ENCODE measurements at regions not wholly inside any gene's neighbourhood (a gene's known extent, or its start where the extent isn't known, plus 50 kb on each side); places are given as distances from the start of the nearest gene placed in this dataset.

GRCh38 chr3:110708156-110708555 lies 363.5 kb upstream of the NECTIN3 start:
- Histone ChIP-seq H3K36me3 (no peaks in the 10 kb centered on the region), H3K4me3 (no peak overlapping the region), H3K9me3 (no peaks in the 10 kb centered on the region), H3K27ac (no peak overlapping the region), H3K27me3 (no peaks in the 10 kb centered on the region), H3K4me1 (no peaks in the 10 kb centered on the region)
- no peak for TF ChIP-seq CTCF (IDR thresholded peaks at IDR 0.05)
- intact Hi-C loops (cut with DNase I): no loop called here
- ATAC-seq (no peak), DNase-seq (no peak)

- ATAC-seq: no peak
Measured at GRCh38 chr3:110710156-110710555, 361.5 kb upstream of the NECTIN3 start.

DNA sequence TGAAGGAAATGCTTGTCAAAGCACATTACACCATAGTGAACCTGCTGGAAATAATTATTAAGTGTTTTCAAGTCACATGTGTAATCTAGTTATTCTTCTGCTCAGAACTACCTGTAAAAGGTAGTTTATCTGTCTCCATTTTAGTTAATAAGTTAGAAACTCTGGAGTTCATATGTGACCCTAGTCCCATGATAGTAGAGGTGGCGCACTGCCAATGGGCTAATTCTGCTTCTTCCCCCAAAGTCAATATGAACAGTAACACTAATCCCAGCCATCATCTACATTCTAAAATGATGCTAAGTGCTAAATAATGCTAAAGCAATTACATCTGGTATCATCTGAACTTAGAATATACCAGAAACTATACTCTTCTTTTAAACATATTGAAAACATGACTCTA lies 361.0 kb upstream of the NECTIN3 start:
- Histone ChIP-seq H3K36me3 (no peaks in the 10 kb centered on the region), H3K27ac (no peak overlapping the region), H3K4me1 (no peaks in the 10 kb centered on the region), H3K9me3 (no peaks in the 10 kb centered on the region), H3K4me3 (no peak overlapping the region), H3K27me3 (no peaks in the 10 kb centered on the region)
- no peak for ATAC-seq
- intact Hi-C loops (cut with DNase I): no loop called here
- TF ChIP-seq CTCF (IDR thresholded peaks at IDR 0.05): no peak
- DNase-seq: no peak

More at GRCh38 chr3:110710156-110710555, 361.5 kb upstream of the NECTIN3 start:
- no peaks in the 10 kb centered on the region for H3K4me1 ChIP-seq
- H3K4me3 ChIP-seq: no peak overlapping the region
- intact Hi-C loops (cut with DNase I): no loop called here
- no peak for TF ChIP-seq CTCF (IDR thresholded peaks at IDR 0.05)
- no peak overlapping the region for H3K27ac ChIP-seq
- no peaks in the 10 kb centered on the region for H3K36me3 ChIP-seq
- no peak for DNase-seq
- no peaks in the 10 kb centered on the region for H3K9me3 ChIP-seq
- H3K27me3 ChIP-seq: no peaks in the 10 kb centered on the region

GRCh38 chr3:110711130-110711832 lies 360.3 kb upstream of the NECTIN3 start:
- Histone ChIP-seq H3K4me1 (no peaks in the 10 kb centered on the region), H3K27ac (no peak overlapping the region), H3K27me3 (no peaks in the 10 kb centered on the region), H3K9me3 (no peaks in the 10 kb centered on the region), H3K36me3 (no peaks in the 10 kb centered on the region), H3K4me3 (no peak overlapping the region)
- intact Hi-C loops (cut with DNase I): no loop called here
- no peak for TF ChIP-seq CTCF (IDR thresholded peaks at IDR 0.05)
- no peak for DNase-seq
- ATAC-seq: no peak

- H3K36me3 ChIP-seq: no peaks in the 10 kb centered on the region
- no peaks in the 10 kb centered on the region for H3K27me3 ChIP-seq
- intact Hi-C loops (cut with DNase I): no loop called here
- no peaks in the 10 kb centered on the region for H3K9me3 ChIP-seq
- no peak overlapping the region for H3K4me3 ChIP-seq
- TF ChIP-seq CTCF (IDR thresholded peaks at IDR 0.05): no peak
- no peak for DNase-seq
- H3K4me1 ChIP-seq: no peaks in the 10 kb centered on the region
- no peak overlapping the region for H3K27ac ChIP-seq
- ATAC-seq: no peak
Measured at GRCh38 chr3:110711851-110712516, 359.6 kb upstream of the NECTIN3 start.

Data from upper lobe of right lung (tissue), 1 donor.